PFSK-1 (cell line): ENCODE measurements at regions not wholly inside any gene's neighbourhood (a gene's known extent, or its start where the extent isn't known, plus 50 kb on each side); places are given as distances from the start of the nearest gene placed in this dataset.

ENCODE experiments used
- FOXP2 ChIP-seq: optimal IDR thresholded peaks from 2 replicates; pipeline ENCODE3; 2011; ENCODE audit warnings: borderline replicate concordance, control low read depth, inconsistent platforms; ENCODE audit not compliant: insufficient read depth; ENCODE audit errors: extremely low read length, extremely low read depth
- POLR2AphosphoS5 ChIP-seq: IDR thresholded peaks from 2 replicates; pipeline ENCODE4 v1.6.1; 2012; ENCODE audit warnings: low read depth, mild to moderate bottlenecking, control low read depth, low read length, moderate library complexity
- REST ChIP-seq, 2 experiments: IDR thresholded peaks; 2 replicates each; pipeline versions ENCODE4 v1.6.1 to v1.8.0; 2011 to 2012; ENCODE audit warnings: low read depth in 2 of 2, low read length in 2 of 2, control low read depth in 1 of 2, inconsistent platforms in 1 of 2, mild to moderate bottlenecking in 1 of 2, moderate library complexity in 1 of 2; ENCODE audit not compliant: insufficient read depth in 1 of 2
- SIN3A ChIP-seq: IDR thresholded peaks from 2 replicates; pipeline ENCODE4 v1.6.1; 2012; ENCODE audit warnings: mild to moderate bottlenecking, low read length, moderate library complexity, borderline replicate concordance; ENCODE audit not compliant: insufficient read depth
- TAF1 ChIP-seq: IDR thresholded peaks from 2 replicates; pipeline ENCODE4 v1.6.1; 2012; ENCODE audit warnings: low read length, control low read depth, borderline replicate concordance; ENCODE audit not compliant: insufficient read depth

- TF ChIP-seq SIN3A (no peak), REST (IDR thresholded peaks at IDR 0.05; ENCODE audit: insufficient read depth in 1 of 2, low read depth in 2 of 2, low read length in 2 of 2) (no peak), POLR2AphosphoS5 (no peak), TAF1 (no peak), FOXP2 (no peak)
These were observed 60.6 kb upstream of the LMO4 start for GRCh38 chr1:87268111-87268510.

GRCh38 chr1:87269921-87270320 lies 58.8 kb upstream of the LMO4 start:
- TF ChIP-seq TAF1, result no peak

DNA sequence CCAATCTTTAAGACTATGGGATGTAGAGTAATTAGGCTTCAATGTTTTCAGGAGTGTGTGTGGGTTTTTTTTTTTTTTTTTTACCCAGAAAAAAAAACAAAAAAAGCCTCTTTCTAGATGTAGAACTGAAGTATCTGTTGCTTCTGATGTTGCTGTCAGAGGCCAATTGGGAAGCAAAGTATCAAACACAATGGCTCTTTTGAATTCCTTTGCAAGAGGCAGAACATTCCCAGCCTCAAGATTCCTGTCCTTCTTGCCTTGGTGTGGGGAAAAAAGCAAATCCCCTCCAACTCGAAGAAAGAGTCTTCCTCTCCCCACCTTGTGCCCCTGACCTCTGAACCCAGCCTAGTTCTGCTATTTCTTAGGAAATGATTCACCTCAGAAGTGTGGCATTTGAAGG lies 55.4 kb upstream of the LMO4 start:
- no peak for TF ChIP-seq POLR2AphosphoS5
- TF ChIP-seq FOXP2, result no peak
- TF ChIP-seq REST (IDR thresholded peaks at IDR 0.05; ENCODE audit: insufficient read depth in 1 of 2, low read depth in 2 of 2, low read length in 2 of 2), result no peak
- TF ChIP-seq TAF1, result no peak
- TF ChIP-seq SIN3A, result no peak

GRCh38 chr1:87274851-87275250 lies 53.8 kb upstream of the LMO4 start:
- TF ChIP-seq TAF1, result no peak
- no peak for TF ChIP-seq REST (IDR thresholded peaks at IDR 0.05; ENCODE audit: insufficient read depth in 1 of 2, low read depth in 2 of 2, low read length in 2 of 2)
- no peak for TF ChIP-seq POLR2AphosphoS5
- TF ChIP-seq SIN3A, result no peak
- no peak for TF ChIP-seq FOXP2

DNA sequence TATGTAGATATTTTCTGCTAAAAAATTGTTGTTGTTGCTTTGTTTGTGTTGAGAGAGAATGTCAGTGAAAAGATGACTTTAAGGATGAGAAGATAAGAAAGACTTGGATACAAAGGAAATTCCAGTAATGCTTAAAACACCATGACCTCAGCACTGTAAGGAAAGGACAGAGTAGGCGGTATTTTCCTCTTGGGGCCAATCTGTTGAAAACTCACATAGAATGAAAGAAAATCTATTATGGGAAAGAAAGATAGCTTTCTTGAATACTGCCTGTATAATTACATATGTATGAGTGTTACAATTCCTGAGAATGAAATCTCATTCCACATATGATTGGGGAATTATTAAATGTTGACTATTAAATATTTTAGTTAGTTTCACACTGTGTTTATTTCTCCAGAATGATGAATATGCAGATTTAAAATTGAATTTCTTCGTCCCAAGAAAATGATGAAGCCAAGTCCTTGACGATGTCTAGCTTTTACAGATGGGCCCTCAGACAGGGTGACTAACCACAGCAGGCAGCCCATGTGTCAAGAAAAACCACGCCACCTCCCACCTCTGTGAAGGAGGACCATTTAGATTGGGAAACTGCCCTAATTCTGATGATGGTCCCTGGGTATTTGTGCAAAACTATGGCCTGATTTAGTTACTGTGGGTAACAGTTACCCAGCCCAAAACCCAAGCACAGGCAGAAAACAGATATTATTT lies 49.7 kb upstream of the LMO4 start:
- TF ChIP-seq FOXP2 (no peak), REST (IDR thresholded peaks at IDR 0.05; ENCODE audit: insufficient read depth in 1 of 2, low read depth in 2 of 2, low read length in 2 of 2) (no peak), TAF1 (no peak), SIN3A (no peak), POLR2AphosphoS5 (no peak)
